ENCODE measurements at regions not wholly inside any gene's neighbourhood (a gene's known extent, or its start where the extent isn't known, plus 50 kb on each side); places are given as distances from the start of the nearest gene placed in this dataset.
"Not testable (repeated sequence)": the region's sequence is repeated elsewhere in the genome, so short reads cannot be mapped to it uniquely, and the experiment has no call there.

GRCh38 chr4:4047202-4047601, 179.5 kb downstream of the OTOP1 start:
- DNase-seq: not testable (repeated sequence)

GRCh38 chr4:4048227-4048626, 178.5 kb downstream of the OTOP1 start:
- DNase-seq: not testable (repeated sequence)

GRCh38 chr4:4050781-4051180, 175.9 kb downstream of the OTOP1 start:
- not testable (repeated sequence) for DNase-seq

GRCh38 chr4:4052933-4053332, 173.8 kb downstream of the OTOP1 start:
- not testable (repeated sequence) for DNase-seq

- DNase-seq: not testable (repeated sequence)
Measured at GRCh38 chr4:4057226-4057625, 169.5 kb downstream of the OTOP1 start.

GRCh38 chr4:4084171-4084570, 142.6 kb downstream of the OTOP1 start:
- not testable (repeated sequence) for DNase-seq

GRCh38 chr4:4089716-4090419, 136.9 kb downstream of the OTOP1 start:
- DNase-seq: not testable (repeated sequence)

DNA sequence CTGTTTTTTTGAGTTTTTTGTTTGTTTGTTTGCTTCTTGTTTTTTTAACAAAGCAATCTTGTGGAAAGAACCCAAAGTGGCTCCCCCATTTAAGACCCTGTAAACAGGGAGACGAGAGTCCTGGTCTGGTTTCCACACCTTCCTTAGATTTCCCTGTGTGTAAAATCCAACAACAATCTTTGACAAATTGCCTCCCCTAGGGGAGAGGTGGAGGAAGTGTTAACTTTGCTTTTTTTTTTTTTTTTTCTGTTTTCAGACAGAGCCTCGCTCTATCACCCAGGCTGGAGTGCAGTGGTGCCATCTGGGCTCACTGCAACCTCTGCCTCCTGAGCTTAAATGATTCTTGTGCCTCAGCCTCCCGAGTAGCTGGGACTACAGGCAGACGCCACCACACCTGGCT, 136.0 kb downstream of the OTOP1 start:
- not testable (repeated sequence) for DNase-seq

DNA sequence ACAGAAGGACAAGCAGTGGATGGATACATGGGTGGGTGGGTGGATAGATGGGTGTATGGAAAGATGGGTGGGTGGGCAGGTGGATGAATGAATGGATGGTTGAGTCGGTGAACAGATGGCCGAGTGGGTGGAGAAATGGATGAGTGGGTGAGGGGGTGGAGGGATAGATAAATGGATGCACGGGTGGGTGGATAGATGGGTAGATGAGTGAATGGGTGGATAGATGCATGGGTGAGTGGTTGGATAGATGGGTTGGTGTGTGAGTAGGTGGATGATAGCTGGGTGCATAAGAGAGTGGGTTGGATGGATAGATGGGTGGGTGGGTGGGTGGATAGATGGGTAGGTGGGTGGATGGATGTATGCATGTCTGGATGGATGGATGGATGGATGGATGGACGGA, 134.6 kb downstream of the OTOP1 start:
- DNase-seq: not testable (repeated sequence)

DNA sequence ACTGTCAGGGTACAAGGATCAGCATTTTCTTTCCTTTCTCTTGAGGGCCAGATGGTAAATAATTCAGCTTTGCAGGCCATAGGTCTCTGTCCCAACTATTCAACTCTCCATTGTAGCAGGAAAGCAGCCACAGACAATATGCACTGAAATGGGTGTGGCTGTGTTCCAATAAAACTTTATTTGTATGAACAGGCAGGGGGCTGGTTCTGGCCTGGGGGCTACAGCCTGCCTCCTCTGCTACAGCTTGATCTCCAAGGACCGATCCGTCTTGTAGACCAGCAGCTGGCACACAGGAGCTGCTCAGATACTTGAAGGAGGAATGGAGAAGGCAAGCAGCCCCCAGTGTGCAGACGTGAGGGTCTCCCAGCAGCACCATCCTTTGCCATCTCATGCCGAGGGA, 127.1 kb downstream of the OTOP1 start:
- DNase-seq: not testable (repeated sequence)

DNA sequence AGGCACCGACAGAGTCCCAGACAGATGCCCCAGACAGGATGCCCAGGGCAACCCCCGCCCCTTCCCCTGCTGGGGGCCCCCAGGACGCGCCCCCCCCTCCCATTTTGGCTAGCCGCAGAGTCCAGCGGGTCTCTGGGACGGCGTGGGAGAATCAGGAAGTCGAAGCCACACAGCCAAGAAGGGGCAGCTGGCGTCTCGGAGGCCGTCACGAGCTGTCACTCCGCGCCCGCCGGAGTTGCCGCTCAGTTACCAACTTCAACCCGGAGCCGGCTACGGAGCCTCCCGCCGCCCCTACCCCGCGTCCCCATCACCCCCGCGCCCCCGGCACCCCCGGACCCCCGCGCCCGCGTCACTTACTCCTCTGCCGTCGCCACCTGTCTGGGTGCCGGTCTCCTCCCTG, 119.8 kb downstream of the OTOP1 start:
- DNase-seq: peak; percentile 15

- DNase-seq: peak; percentile 58
Measured at GRCh38 chr4:4107411-4108107, 119.2 kb downstream of the OTOP1 start.

- DNase-seq: not testable (repeated sequence)
Measured at GRCh38 chr4:4115381-4115780, 111.3 kb downstream of the OTOP1 start.

GRCh38 chr4:4116901-4117300, 109.8 kb downstream of the OTOP1 start:
- DNase-seq: not testable (repeated sequence)

GRCh38 chr4:4134368-4134767, 92.4 kb downstream of the OTOP1 start:
- DNase-seq: not testable (repeated sequence)

- DNase-seq: not testable (repeated sequence)
Measured at GRCh38 chr4:4136621-4137020, 90.1 kb downstream of the OTOP1 start.

Measured in right hindlimb (tissue), 1 donor.